ENCODE measurements at regions not wholly inside any gene's neighbourhood (a gene's known extent, or its start where the extent isn't known, plus 50 kb on each side); places are given as distances from the start of the nearest gene placed in this dataset.
"Not testable (repeated sequence)": the region's sequence is repeated elsewhere in the genome, so short reads cannot be mapped to it uniquely, and the experiment has no call there.

DNA sequence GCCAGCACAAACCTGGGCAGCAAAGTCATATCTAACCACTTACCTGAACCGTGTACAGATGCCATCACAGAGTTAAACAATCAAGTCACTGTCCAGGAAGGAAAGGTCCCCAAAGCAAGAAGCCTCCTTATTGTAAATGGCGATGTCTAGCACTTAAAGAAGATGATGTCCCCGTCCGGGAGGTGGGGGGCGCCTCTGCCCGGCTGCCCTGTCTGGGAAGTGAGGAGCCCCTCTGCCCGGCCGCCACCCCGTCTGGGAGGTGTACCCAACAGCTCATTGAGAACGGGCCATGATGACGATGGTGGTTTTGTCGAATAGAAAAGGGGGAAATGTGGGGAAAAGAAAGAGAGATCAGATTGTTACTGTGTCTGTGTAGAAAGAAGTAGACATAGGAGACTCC, 231.9 kb downstream of the SLITRK2 start:
- not testable (repeated sequence) for H3K79me2 ChIP-seq (ENCODE audit: control insufficient read depth, low read length); H3K9me2 ChIP-seq (replicated peaks; ENCODE audit: control insufficient read depth, low read length); H3K27me3 ChIP-seq (ENCODE audit: control insufficient read depth, low read length); H3K36me3 ChIP-seq (ENCODE audit: control insufficient read depth, low read length); H3F3A ChIP-seq (ENCODE audit: control insufficient read depth, insufficient read depth); H3K4me1 ChIP-seq (ENCODE audit: control insufficient read depth, low read length); H3K27ac ChIP-seq (ENCODE audit: low read depth, low read length); H4K20me1 ChIP-seq (ENCODE audit: control insufficient read depth, insufficient read depth, low read depth, low read length); H3K4me2 ChIP-seq (ENCODE audit: low read length); H3K4me3 ChIP-seq (ENCODE audit: low read length); H3K9me3 ChIP-seq (ENCODE audit: control insufficient read depth, insufficient read depth, low read length)

DNA sequence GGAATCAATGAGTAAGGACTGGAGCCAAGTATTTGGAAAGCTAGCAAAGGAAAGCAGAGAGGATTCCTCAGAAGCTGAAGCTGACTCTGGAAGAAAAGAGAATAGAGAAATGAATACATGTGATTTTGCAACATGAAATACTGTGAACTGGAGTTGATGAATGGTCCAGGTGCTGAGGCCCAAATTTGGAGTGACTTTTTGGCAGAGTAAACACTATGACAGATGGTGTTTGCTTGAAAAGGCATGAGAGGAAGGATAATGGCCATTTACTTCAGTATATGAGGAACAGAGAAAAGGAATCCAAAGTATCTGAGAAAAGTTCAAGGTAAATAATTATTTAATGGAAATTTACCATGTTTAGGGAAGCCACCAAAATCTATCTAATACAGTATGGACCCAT, 236.7 kb downstream of the SLITRK2 start:
- no peaks in the 10 kb centered on the region for H4K20me1 ChIP-seq (ENCODE audit: control insufficient read depth, insufficient read depth, low read depth, low read length)
- no peak overlapping the region for H3K27ac ChIP-seq (ENCODE audit: low read depth, low read length)
- H3K9me2 ChIP-seq (replicated peaks; ENCODE audit: control insufficient read depth, low read length), result no peaks in the 10 kb centered on the region
- no peaks in the 10 kb centered on the region for H3K4me1 ChIP-seq (ENCODE audit: control insufficient read depth, low read length)
- H3K4me3 ChIP-seq (ENCODE audit: low read length), result no peak overlapping the region
- no peak overlapping the region for H3K4me2 ChIP-seq (ENCODE audit: low read length)
- H3F3A ChIP-seq (ENCODE audit: control insufficient read depth, insufficient read depth), result no peaks in the 10 kb centered on the region
- no peaks in the 10 kb centered on the region for H3K36me3 ChIP-seq (ENCODE audit: control insufficient read depth, low read length)
- TF ChIP-seq EZH2phosphoT487 (IDR thresholded peaks at IDR 0.05; ENCODE audit: borderline replicate concordance, low read length), result no peak
- TF ChIP-seq, protein P1, sequence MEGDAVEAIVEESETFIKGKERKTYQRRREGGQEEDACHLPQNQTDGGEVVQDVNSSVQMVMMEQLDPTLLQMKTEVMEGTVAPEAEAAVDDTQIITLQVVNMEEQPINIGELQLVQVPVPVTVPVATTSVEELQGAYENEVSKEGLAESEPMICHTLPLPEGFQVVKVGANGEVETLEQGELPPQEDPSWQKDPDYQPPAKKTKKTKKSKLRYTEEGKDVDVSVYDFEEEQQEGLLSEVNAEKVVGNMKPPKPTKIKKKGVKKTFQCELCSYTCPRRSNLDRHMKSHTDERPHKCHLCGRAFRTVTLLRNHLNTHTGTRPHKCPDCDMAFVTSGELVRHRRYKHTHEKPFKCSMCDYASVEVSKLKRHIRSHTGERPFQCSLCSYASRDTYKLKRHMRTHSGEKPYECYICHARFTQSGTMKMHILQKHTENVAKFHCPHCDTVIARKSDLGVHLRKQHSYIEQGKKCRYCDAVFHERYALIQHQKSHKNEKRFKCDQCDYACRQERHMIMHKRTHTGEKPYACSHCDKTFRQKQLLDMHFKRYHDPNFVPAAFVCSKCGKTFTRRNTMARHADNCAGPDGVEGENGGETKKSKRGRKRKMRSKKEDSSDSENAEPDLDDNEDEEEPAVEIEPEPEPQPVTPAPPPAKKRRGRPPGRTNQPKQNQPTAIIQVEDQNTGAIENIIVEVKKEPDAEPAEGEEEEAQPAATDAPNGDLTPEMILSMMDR (IDR thresholded peaks at IDR 0.05; ENCODE audit: low read depth, low read length, poor library complexity, severe bottlenecking), result no peak
- H3K27me3 ChIP-seq (ENCODE audit: control insufficient read depth, low read length), result no peaks in the 10 kb centered on the region
- no peaks in the 10 kb centered on the region for H3K79me2 ChIP-seq (ENCODE audit: control insufficient read depth, low read length)
- no peaks in the 10 kb centered on the region for H3K9me3 ChIP-seq (ENCODE audit: control insufficient read depth, insufficient read depth, low read length)

DNA sequence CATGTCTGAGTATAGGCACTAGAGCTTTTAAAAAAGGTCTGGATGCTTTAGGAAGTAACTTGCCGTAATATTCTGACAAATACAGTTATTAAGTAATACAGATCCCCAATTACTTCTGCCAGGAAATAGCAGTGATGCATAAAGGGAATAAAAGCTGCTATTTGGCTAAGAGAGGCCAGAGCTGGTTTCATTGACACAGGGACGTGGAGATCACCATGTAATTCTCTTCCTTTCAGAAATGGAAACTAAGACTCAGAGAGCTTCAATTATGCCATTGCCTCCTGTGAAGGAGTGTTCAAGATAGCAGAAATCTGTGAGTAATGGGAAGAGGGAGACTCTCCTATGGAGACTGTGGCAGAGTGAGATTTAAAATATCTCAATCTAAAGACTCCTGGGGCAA, 238.1 kb downstream of the SLITRK2 start:
- Histone ChIP-seq H3K4me1 (ENCODE audit: control insufficient read depth, low read length) (no peaks in the 10 kb centered on the region), H3K36me3 (ENCODE audit: control insufficient read depth, low read length) (no peaks in the 10 kb centered on the region), H3K27me3 (ENCODE audit: control insufficient read depth, low read length) (no peaks in the 10 kb centered on the region), H3K9me2 (replicated peaks; ENCODE audit: control insufficient read depth, low read length) (no peaks in the 10 kb centered on the region), H3F3A (ENCODE audit: control insufficient read depth, insufficient read depth) (no peaks in the 10 kb centered on the region), H4K20me1 (ENCODE audit: control insufficient read depth, insufficient read depth, low read depth, low read length) (no peaks in the 10 kb centered on the region), H3K4me3 (ENCODE audit: low read length) (no peak overlapping the region), H3K27ac (ENCODE audit: low read depth, low read length) (no peak overlapping the region), H3K79me2 (ENCODE audit: control insufficient read depth, low read length) (no peaks in the 10 kb centered on the region), H3K4me2 (ENCODE audit: low read length) (no peak overlapping the region), H3K9me3 (ENCODE audit: control insufficient read depth, insufficient read depth, low read length) (no peaks in the 10 kb centered on the region)
- TF ChIP-seq EZH2phosphoT487 (IDR thresholded peaks at IDR 0.05; ENCODE audit: borderline replicate concordance, low read length), result no peak
- TF ChIP-seq, protein P1 (IDR thresholded peaks at IDR 0.05; ENCODE audit: low read depth, low read length, poor library complexity, severe bottlenecking), result no peak

DNA sequence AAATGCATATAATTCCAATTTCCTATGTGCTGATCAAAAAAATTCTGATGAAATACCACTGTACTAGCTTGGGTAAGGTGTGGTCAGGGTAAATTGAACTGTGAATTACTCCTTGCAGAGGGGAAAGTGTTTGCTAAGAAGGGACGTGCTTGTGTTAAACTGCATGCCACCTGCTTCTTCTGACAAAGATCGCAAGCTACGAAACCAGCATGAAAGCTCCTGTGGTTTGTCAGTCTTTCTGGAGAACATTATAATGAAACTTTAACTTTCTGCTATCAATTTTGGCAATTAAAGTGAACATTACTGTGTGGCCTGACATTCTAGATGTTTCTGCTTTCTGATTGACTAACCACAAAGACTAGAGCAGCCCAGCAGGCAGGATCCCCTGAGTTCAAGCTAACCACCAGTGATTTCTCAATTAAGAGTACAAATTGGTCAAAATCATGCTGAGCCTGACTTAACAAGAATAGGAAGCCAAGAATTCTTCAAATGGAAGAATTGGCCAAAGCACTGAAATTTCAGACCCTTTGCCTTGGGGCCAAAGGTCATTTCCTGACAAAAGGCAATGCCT, 239.0 kb downstream of the SLITRK2 start:
- TF ChIP-seq EZH2phosphoT487 (IDR thresholded peaks at IDR 0.05; ENCODE audit: borderline replicate concordance, low read length), result no peak
- TF ChIP-seq, protein P1 (IDR thresholded peaks at IDR 0.05; ENCODE audit: low read depth, low read length, poor library complexity, severe bottlenecking), result no peak
- H3F3A ChIP-seq (ENCODE audit: control insufficient read depth, insufficient read depth), result no peaks in the 10 kb centered on the region
- H3K9me3 ChIP-seq (ENCODE audit: control insufficient read depth, insufficient read depth, low read length), result no peaks in the 10 kb centered on the region
- H3K36me3 ChIP-seq (ENCODE audit: control insufficient read depth, low read length), result no peaks in the 10 kb centered on the region
- no peak overlapping the region for H3K4me2 ChIP-seq (ENCODE audit: low read length)
- no peaks in the 10 kb centered on the region for H3K4me1 ChIP-seq (ENCODE audit: control insufficient read depth, low read length)
- no peaks in the 10 kb centered on the region for H3K79me2 ChIP-seq (ENCODE audit: control insufficient read depth, low read length)
- H3K4me3 ChIP-seq (ENCODE audit: low read length), result no peak overlapping the region
- no peak overlapping the region for H3K27ac ChIP-seq (ENCODE audit: low read depth, low read length)
- no peaks in the 10 kb centered on the region for H3K9me2 ChIP-seq (replicated peaks; ENCODE audit: control insufficient read depth, low read length)
- H4K20me1 ChIP-seq (ENCODE audit: control insufficient read depth, insufficient read depth, low read depth, low read length), result no peaks in the 10 kb centered on the region
- no peaks in the 10 kb centered on the region for H3K27me3 ChIP-seq (ENCODE audit: control insufficient read depth, low read length)
